ENCODE measurements at regions not wholly inside any gene's neighbourhood (a gene's known extent, or its start where the extent isn't known, plus 50 kb on each side); places are given as distances from the start of the nearest gene placed in this dataset.
A peak's percentile ranks its signal among the peaks of the same experiment; 100 is the strongest.

DNA sequence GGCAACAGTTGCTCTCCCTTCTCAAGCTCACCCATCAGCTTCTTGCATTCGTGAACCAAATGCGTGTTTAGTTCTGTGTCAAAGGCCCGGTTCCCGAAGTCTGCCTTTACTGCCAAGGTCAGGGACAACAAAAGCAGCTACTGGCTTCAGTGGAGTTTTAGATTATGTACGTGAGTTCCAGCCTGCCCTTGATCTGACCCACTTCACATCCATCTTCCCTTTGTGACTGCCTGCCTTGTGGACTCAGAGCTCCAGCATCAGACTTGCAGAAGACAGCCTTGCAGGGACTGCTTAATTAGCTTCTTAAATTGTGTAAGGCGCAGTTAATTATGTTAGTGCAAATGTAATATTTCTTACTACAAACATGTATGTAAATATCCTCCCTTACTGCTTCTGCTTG, 774.7 kb upstream of the EDIL3 start:
- intact Hi-C loops (cut with DNase I) = no loop called here
- DNase-seq = no peak

DNA sequence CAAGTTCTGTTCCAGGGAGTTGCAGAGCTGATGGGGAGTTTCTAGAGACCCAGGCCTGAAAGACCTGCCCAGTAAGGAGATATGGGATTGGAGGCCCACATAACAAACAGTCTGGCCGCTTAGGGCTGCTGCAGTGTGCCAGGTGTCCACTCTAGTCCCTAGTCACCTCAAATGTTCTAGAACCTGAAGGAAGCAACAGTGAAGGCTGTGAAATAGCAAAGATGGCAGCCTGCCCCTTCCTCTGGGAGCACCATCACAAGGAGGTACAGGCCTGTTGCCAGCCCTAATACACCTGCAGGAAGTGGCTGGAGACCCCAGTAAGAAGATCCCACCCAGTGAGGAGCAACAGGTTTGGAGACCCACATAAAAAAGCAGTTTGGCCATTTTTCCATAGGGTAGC, 783.8 kb upstream of the EDIL3 start:
- intact Hi-C loops (cut with DNase I) = no loop called here

DNA sequence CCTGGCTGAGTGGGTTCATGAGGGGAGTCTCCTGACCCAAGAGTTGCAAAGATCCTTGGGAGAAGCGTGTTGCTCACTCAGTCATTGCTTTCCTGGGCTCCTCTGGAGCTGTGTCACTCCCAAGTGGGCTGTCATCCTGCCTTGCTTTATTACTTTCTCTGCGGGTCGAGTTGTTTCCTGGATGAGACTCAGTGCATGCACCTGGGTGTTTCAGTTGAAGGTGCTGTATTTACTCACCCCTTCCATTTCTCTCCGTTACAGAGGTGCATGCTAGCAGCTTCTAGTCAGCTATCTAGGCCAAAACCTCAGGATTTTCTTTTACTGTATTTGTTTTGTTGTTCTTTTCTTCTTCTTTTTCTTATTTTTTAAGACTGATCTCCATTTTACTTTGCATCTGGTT, 785.5 kb upstream of the EDIL3 start:
- no peak for DNase-seq
- intact Hi-C loops (cut with DNase I) = no loop called here

More for the DNA sequence above, 783.8 kb upstream of the EDIL3 start:
- no peak for DNase-seq

DNA sequence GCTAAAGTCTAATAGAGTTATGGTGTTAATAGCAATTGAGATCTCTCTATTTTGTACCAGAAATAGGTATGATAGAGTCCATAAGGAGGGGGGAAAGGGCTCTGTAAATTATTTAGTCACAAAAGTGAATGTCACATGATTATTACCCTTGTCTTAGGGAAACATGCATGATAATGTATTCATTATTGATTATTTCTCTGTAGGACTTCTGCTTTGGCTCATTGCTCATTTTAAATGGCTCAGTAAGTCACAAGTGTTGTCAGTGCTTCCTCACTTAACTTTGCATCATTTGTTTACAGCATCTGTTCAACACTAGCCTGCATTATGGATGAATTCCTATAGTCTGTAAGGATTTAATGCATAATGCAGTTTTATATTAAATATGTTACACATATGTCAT, 788.8 kb upstream of the EDIL3 start:
- no peak for DNase-seq
- intact Hi-C loops (cut with DNase I) = no loop called here

DNA sequence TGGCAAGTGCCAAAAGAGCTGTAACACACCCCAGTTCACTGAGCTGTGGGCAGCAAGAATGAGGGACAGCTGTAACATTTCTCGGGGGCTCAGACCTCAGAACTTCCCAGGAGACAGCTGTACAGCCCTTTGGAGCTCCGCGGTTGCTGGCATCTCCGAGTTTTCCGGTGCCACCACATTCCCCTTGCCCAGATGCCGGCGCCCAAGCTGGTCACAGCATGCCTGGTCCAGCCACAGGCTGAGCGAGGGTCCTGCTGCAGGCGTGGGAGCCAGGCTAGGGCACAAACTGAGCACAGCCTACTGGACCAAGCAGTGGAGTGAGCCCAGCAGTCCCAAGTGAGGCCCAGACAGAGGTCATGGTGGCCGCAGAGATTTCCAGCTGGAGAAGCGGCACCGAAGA, 797.7 kb upstream of the EDIL3 start:
- peak in 2 of 10 donors; percentile 61 to 76 for DNase-seq
- intact Hi-C loops (cut with DNase I) = no loop called here

DNA sequence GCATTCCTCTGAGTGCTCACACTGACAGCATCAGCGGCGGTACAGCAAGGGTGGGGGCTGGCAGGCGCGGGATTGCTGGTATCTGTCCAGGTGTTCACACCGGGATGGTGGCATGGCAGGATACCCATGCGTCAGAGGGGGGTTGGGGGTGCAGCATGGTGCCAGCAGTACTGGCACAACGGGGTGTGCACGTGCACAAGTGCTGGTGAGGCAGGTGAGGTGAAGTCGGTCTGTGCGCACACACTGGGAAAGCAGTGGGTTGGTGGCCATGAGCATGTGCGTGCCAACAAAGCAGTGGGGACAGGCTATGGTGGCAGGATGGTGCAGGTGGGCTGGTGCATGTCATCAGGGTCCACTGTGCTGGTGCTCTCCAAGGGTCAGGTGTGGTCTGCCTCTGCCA, 819.6 kb upstream of the EDIL3 start:
- intact Hi-C loops (cut with DNase I) = no loop called here
- DNase-seq = peak in 1 of 10 donors; percentile 76

DNA sequence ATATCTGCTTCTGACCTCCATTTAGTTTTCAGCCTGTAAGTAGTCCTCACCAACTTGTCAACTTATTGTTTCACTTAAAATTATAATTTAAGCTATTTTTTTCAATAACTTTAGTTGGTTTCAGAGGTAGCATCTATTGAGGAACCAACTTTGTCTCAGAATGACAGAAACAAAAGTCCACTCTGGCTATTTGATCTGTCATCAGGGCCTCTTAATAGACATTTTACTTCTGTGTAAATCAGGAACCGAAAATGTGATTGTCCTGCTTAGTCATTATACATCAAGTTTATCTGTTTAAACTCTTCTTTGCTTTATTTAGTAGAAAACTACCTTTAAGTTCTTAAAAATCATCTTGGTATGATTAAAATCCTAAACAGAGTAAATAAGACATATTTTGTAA, 820.8 kb upstream of the EDIL3 start:
- no peak for DNase-seq
- intact Hi-C loops (cut with DNase I) = no loop called here

DNA sequence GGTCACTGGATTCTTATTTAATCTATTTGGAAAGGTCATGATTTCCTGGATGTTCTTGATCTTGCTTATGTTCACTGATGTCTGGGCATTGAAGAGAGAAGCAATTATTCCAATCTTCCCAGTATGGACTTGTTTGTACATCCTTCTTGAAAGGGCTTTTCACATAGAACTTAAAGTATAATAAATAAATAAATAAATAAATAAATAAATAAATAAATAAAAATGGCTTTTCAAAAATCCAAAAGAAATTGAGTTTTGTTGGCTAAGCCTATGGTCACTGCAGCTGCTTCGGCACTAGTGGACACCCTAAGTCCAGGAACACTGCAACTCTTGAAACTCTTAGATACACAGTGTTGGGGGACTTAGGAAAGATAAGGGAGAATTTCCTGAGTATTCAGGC, 840.7 kb upstream of the EDIL3 start:
- intact Hi-C loops (cut with DNase I) = no loop called here

DNA sequence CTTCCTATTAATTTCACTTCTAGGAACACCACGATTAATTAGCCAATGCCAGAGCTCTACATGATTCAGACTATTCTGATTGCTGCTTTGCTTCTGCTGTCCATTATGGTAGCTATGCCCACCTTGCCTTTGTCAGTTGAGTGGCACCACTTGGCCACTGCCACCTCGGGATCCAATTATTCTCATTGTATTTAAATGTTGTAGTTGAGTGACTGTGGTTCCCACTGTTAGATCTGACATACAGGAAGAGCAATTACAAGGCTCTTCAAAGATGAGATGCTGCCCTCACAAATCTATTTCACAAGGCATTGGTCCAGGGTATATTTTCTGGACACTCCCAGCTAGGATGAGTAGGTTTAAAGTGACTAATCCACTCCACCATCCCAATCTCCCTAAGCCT, 864.5 kb upstream of the EDIL3 start:
- DNase-seq = no peak
- intact Hi-C loops (cut with DNase I) = no loop called here

More for the DNA sequence above, 840.7 kb upstream of the EDIL3 start:
- DNase-seq = no peak

DNA sequence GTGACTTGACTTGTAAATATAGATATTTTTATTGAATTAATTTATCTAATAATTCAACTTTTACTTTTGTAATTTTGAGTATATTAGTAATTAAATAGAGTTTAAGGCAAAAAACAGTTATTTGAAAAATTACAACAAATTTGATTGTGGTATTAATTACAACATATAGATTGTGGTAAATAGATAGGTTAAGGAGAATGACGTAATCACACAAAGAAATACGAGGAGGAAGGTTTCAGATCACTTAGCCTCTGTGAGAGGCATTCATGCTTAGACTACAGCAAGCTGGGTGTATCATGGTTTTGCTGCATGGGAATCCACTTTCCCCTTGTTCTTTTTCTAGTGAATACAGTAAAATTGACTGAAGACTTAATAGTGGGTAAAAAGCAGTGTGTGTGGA, 878.4 kb upstream of the EDIL3 start:
- intact Hi-C loops (cut with DNase I) = no loop called here
- no peak for DNase-seq

DNA sequence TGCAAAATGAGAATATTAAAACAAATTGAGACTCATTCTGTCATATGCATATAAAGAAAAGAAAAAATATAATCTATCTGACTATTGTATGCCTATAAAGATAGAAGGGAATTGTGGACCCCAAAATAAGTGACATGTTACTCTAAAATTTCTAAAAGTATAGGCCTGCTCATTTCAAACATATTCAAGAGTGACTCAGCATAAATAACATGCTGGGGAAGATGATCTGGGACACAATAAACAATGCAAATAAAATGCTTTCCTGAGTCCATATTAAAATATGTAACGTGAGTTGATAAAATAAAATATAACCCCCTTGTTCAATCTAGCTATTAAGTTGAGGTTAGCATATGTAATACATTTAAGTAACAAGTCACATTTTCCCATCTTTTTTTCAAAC, 882.0 kb upstream of the EDIL3 start:
- no peak for DNase-seq
- intact Hi-C loops (cut with DNase I) = no loop called here

DNA sequence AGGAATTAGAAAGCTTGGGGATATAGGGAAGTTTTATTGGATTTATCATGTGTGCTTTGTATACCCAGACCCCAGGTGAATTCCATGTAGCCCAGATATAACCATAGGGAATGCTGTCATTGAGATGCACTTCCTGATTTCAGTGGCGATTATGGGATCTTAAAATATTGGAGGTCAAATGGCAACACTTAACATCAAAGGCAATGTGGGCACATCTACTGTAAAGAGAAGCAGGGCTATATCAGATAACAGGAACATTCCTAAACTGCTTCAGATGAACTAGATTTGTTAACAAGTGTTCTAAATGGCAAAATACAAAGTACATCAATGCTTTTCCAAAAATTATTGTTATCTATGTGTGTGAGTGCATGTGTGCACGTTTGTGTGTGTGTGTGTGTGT, 883.5 kb upstream of the EDIL3 start:
- DNase-seq = no peak
- intact Hi-C loops (cut with DNase I) = no loop called here

DNA sequence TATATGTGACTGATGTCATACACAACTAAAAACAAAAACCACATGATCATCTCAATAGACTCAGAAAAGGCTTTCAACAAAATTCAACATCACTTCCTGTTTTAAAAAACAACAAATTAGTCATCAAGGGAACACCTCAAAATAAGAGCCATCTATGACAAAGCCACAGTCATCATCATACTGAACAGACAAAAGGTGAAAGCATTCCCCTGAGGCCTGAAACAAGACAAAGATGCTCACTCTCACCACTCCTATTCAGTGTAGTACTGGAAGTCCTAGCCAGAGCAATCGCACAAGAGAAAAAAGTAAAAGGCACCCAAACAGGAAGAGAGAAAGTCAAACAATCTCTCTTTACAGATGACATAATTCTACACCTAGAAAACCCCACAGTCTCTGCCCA, 893.5 kb upstream of the EDIL3 start:
- intact Hi-C loops (cut with DNase I) = no loop called here
- DNase-seq = no peak

DNA sequence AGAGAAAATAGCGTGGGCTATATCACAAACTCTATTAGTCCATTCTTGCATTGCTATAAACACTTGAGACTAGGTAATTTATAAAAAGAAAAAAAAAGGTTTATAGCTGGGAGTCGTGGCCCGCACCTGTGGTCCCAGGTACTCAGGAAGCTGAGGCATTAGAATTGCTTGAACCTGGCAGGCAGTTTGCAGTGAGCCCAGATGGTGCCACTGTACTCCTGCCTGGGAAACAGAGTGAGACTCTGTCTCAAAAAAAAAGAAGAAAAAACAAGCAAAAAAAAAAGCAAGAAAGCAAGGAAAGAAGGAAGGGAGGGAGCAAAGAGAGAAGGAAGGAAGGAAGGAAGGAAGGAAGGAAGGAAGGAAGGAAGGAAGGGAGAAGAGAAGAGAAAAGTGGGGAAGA, 904.2 kb upstream of the EDIL3 start:
- DNase-seq = no peak
- intact Hi-C loops (cut with DNase I) = no loop called here

DNA sequence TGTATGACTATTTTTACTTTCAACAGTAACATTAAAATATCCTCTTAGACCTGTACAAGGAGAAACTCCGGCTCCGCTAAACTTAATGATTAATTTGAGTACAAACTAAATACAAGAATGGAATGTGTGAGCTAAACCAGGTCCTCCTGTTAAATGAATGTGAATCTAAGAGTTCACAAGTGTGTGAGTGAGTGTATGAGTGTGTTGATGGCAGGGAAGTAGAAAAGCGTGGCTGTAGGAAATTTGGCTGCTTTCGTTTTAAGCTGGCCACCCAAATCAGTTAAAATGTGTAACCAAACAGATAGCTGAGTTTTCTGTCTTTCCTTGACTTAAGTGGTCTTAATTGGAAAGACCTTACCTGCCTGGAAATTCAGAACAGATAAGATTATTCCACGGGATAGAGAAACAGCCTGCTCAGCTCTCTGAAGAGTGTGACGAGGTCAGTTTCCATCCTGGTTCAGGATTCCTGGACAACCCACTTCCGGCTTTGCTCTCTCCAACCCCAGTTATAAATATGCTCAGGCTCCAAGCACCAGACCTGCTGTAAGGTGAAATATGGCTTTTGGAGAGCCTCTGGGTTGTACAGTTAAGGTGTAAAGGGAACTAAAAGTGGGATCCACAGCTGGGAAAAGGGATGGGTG, 908.6 kb upstream of the EDIL3 start:
- intact Hi-C loops (cut with DNase I) = no loop called here
- DNase-seq = no peak

DNA sequence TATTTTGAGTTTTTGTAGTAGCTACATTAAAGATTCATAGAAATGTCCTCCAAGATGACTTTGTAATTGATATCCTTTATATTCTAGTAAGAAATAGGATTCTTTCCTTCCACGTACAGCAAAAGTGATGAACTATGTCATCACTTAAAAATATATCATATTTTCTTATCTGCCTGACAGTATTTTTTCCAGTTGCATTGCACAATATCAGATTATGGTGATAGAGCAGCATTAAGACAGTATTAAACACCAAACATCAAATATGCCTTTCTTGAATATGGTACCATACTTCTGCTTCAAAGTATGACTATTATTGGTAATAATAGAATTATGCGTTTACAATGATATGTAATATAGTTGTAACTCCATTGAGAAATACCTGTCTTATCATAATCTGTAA, 919.8 kb upstream of the EDIL3 start:
- intact Hi-C loops (cut with DNase I) = no loop called here

DNA sequence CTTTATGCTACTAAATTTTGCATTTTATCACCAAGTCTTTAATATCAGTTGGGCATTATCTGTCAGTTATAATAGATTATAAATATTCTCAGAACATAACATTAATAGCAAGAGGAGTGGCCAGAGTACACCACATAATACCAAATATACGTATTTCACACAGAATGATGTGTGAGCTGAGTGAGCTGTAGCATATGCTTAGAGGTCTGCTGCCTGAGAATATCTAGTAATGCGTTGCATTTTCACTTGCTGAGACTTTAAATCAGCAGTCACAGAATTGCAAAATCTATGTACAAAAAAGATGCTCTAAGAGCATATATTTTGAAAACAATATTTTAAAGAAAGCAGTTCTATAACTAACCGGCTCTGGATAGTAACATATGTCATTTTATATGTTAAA, 921.1 kb upstream of the EDIL3 start:
- intact Hi-C loops (cut with DNase I) = no loop called here
- no peak for DNase-seq

More for the DNA sequence above, 919.8 kb upstream of the EDIL3 start:
- no peak for DNase-seq

DNA sequence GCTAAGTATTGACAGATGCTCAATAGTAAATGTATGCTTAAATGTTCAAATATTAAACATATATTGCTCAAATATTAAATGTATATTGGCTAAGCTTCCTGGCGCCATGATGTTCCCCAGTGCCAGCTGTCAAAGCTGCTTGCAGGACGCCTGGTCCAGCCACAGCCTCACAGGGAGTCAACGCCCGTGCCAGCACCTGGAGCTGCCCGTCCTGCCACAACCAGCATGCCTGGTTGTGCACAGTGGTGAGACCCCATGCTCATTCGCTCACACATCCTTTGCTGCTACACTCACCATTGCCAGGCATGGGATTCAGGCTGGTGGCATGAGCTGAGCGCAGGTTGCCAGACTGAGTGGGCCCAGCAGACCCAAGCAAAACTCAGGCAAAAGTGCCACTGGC, 926.9 kb upstream of the EDIL3 start:
- intact Hi-C loops (cut with DNase I) = no loop called here
- DNase-seq = peak in 2 of 10 donors; percentile 58 to 73

DNA sequence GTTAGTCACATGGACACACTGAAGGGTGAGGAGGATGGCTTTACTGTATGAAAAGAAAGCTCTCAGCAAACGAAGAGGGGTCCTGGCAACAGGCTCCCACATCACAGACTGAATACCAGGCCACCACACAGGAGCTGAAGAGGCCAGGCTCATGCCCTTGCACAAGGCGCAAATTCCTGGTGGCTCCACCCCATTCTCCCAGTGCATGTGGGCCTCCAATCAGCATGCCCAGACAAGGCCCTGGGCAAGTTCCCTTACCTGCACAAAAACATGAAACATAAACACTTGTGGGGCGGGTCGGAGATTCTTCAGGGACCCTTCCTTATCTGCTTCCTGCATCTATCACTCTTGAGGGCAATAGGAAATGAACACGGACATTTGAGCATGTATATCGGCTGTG, 935.8 kb upstream of the EDIL3 start:
- peak in 2 of 10 donors; percentile 20 to 42 for DNase-seq
- intact Hi-C loops (cut with DNase I) = no loop called here

DNA sequence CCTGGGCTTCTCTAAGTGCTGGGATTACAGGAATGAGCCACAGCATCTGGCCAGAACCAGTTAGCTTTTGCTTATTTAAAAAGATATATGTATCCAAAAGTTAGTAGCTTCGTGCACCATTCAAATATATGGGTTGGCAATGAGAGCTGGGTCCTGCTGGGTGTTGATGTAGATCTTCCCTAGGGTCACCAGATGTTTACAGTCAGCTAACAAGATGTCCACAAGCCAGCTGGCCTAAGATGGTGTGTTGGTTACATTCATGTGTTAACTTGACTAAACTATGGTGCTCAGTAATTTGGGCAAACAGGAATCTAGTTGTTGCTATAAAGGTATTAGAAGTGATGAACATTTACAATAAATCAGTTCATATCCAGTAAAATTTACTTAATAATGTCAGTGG, 948.6 kb upstream of the EDIL3 start:
- no peak for DNase-seq
- intact Hi-C loops (cut with DNase I) = no loop called here

DNA sequence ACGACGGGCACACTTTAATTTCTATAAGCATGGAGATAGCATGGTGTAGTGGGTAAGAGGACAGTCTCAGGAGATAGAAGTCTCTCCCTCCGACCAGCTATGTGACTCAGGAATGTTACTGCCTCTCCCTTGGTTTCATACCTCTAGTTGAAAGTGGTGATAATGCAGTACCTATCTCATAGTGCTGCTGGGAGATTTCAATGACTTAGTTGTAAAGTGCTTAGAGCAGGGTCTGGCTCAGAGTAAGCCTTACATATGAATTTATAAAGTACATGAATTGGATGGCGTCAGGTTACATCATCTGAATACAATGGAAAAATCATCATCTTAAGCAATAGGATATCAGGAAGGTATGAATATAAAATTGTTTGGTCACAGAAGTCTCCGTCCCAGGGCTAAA, 952.8 kb upstream of the EDIL3 start:
- intact Hi-C loops (cut with DNase I) = no loop called here

DNA sequence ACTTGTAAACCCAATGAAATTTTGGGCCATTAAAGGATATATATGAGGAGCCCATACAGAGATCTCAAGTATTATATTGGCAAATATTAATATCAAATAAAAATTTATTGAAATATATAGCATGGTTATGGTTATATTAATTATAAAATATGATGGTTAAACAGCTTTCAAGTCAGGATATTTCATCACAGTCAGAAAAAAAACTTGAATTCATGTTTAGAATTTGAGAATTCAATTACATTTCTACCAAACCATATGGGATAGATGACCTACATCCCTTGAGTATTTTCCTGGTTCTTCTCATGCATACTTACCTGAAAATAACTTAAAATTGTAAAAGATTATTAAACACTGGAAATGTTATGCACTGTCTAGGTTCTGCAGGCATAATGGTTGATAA, 956.1 kb upstream of the EDIL3 start:
- intact Hi-C loops (cut with DNase I) = no loop called here
- DNase-seq = no peak

More for the DNA sequence above, 952.8 kb upstream of the EDIL3 start:
- no peak for DNase-seq

DNA sequence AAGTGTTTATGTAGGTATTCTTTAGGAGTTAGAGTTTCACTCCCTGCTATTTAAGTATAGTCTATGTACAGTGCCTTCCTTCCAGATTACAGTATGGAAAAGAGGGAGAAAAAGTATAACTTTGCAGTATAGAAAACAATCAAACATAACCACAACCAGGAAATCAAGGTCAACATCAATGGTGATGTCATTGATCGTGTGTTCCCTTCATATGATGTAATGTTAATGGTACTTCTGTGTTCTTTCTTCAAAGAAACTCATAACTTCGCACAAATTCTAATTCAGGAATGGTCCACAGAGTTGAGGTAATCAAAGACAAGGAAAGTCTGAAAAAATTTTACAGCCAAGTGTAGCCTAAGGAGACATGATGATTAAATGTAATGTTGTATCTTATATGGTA, 961.1 kb upstream of the EDIL3 start:
- DNase-seq = no peak
- intact Hi-C loops (cut with DNase I) = no loop called here
